Smooth muscle cell (in vitro differentiated cells): ENCODE measurements at regions not wholly inside any gene's neighbourhood (a gene's known extent, or its start where the extent isn't known, plus 50 kb on each side); places are given as distances from the start of the nearest gene placed in this dataset.

Experiments used
- DNase-seq: peaks from one replicate; lab custom pipeline; 2025; ENCODE audit not compliant: unreplicated experiment; lab: John Stamatoyannopoulos, UW
- H2AFZ ChIP-seq: fragments of 200-600 bp; sonication (generic); 2 replicates; pipeline ENCODE4 v1.6.0; 2016; ENCODE audit warnings: antibody characterized with exemption, low read depth, mild to moderate bottlenecking
- H3F3A ChIP-seq: fragments of 200-600 bp; sonication (generic); 2 replicates; pipeline ENCODE4 v1.6.0; 2017; ENCODE audit warnings: antibody characterized with exemption, low read depth
- H3K27ac ChIP-seq: fragments of 200-600 bp; sonication (generic); 2 replicates; pipeline ENCODE4 v1.5.1; 2016; ENCODE audit warnings: low read depth, mild to moderate bottlenecking
- H3K27me3 ChIP-seq: fragments of 200-600 bp; sonication (generic); 2 replicates; pipeline ENCODE4 v1.6.1; 2016; ENCODE audit warnings: low read depth, mild to moderate bottlenecking
- H3K36me3 ChIP-seq: fragments of 200-600 bp; sonication (generic); 2 replicates; pipeline ENCODE4 v1.5.1; 2016; ENCODE audit warnings: low read depth
- H3K4me1 ChIP-seq: fragments of 200-600 bp; sonication (generic); 2 replicates; pipeline ENCODE4 v1.5.1; 2016; ENCODE audit warnings: low read depth
- H3K4me2 ChIP-seq: fragments of 200-600 bp; sonication (generic); 2 replicates; pipeline ENCODE4 v1.6.0; 2016; ENCODE audit warnings: mild to moderate bottlenecking
- H3K4me3 ChIP-seq: fragments of 200-600 bp; sonication (generic); 2 replicates; pipeline ENCODE4 v1.5.1; 2016; ENCODE audit warnings: mild to moderate bottlenecking
- H3K79me2 ChIP-seq: fragments of 200-600 bp; sonication (generic); 2 replicates; pipeline ENCODE4 v1.6.0; 2016; ENCODE audit warnings: low read depth, mild to moderate bottlenecking
- H3K9ac ChIP-seq: fragments of 200-600 bp; sonication (generic); 2 replicates; pipeline ENCODE4 v1.6.0; 2016; ENCODE audit warnings: low read depth
- H3K9me3 ChIP-seq: fragments of 200-600 bp; sonication (generic); replicated peaks from 2 replicates; pipeline ENCODE4 v1.5.1; 2016; ENCODE audit warnings: low read depth
- H4K20me1 ChIP-seq: fragments of 200-600 bp; sonication (generic); 2 replicates; pipeline ENCODE4 v1.6.0; 2016; ENCODE audit warnings: low read depth
- CTCF ChIP-seq: fragments of 200-600 bp; sonication (generic); IDR thresholded peaks from 2 replicates; pipeline ENCODE4 v1.5.1; 2017; ENCODE audit warnings: borderline replicate concordance, mild to moderate bottlenecking, antibody characterized with exemption; ENCODE audit not compliant: insufficient read depth, poor library complexity, severe bottlenecking
- WGBS: methylation state at CpG from one replicate; pipeline ENCODE4 v1.1.7; 2016; ENCODE audit warnings: low lambda C conversion rate; 5-methylcytosine and 5-hydroxymethylcytosine counted together

- H2AFZ ChIP-seq: no peak overlapping the region
- H3K4me1 ChIP-seq: no peaks in the 10 kb centered on the region
- no peaks in the 10 kb centered on the region for H3K27me3 ChIP-seq
- H3K4me3 ChIP-seq: no peak overlapping the region
- TF ChIP-seq CTCF: no peak
- H3K9ac ChIP-seq: no peak overlapping the region
- H3F3A ChIP-seq: no peaks in the 10 kb centered on the region
- WGBS: 87% methylated on average over 1 of the region's 1 CpG
- DNase-seq: no peak
- no peaks in the 10 kb centered on the region for H3K36me3 ChIP-seq
- no peak overlapping the region for H3K4me2 ChIP-seq
- no peaks in the 10 kb centered on the region for H4K20me1 ChIP-seq
- no peak overlapping the region for H3K27ac ChIP-seq
- no peaks in the 10 kb centered on the region for H3K79me2 ChIP-seq
- H3K9me3 ChIP-seq: no peaks in the 10 kb centered on the region
These were observed 1054.1 kb downstream of the TTLL7 start for GRCh38 chr1:82944822-82945221.

GRCh38 chr1:82934074-82934473 lies 1064.9 kb downstream of the TTLL7 start:
- H3K4me2 ChIP-seq: no peak overlapping the region
- H3K27ac ChIP-seq: no peak overlapping the region
- H2AFZ ChIP-seq: no peak overlapping the region
- H3K79me2 ChIP-seq: no peaks in the 10 kb centered on the region
- no peaks in the 10 kb centered on the region for H3K4me1 ChIP-seq
- no peaks in the 10 kb centered on the region for H3F3A ChIP-seq
- no peaks in the 10 kb centered on the region for H3K36me3 ChIP-seq
- H3K9ac ChIP-seq: no peak overlapping the region
- no peaks in the 10 kb centered on the region for H3K9me3 ChIP-seq
- 92% methylated on average over 2 of the region's 2 CpGs for WGBS
- H3K27me3 ChIP-seq: no peaks in the 10 kb centered on the region
- no peak for DNase-seq
- no peaks in the 10 kb centered on the region for H4K20me1 ChIP-seq
- H3K4me3 ChIP-seq: no peak overlapping the region
- no peak for TF ChIP-seq CTCF

GRCh38 chr1:82932727-82933126 lies 1066.2 kb downstream of the TTLL7 start:
- 55% methylated on average over 2 of the region's 2 CpGs for WGBS
- no peak overlapping the region for H3K9ac ChIP-seq
- H3K4me3 ChIP-seq: no peak overlapping the region
- no peak overlapping the region for H3K27ac ChIP-seq
- H3K36me3 ChIP-seq: no peaks in the 10 kb centered on the region
- H3K79me2 ChIP-seq: no peaks in the 10 kb centered on the region
- H4K20me1 ChIP-seq: no peaks in the 10 kb centered on the region
- H2AFZ ChIP-seq: no peak overlapping the region
- no peak overlapping the region for H3K4me2 ChIP-seq
- TF ChIP-seq CTCF: no peak
- H3K9me3 ChIP-seq: no peaks in the 10 kb centered on the region
- H3K27me3 ChIP-seq: no peaks in the 10 kb centered on the region
- no peak for DNase-seq
- H3F3A ChIP-seq: no peaks in the 10 kb centered on the region
- no peaks in the 10 kb centered on the region for H3K4me1 ChIP-seq

GRCh38 chr1:82932207-82932606 lies 1066.7 kb downstream of the TTLL7 start:
- Histone ChIP-seq H3K4me2 (no peak overlapping the region), H4K20me1 (no peaks in the 10 kb centered on the region), H3K27ac (no peak overlapping the region), H3F3A (no peaks in the 10 kb centered on the region), H3K27me3 (no peaks in the 10 kb centered on the region), H3K79me2 (no peaks in the 10 kb centered on the region), H3K4me1 (no peaks in the 10 kb centered on the region), H2AFZ (no peak overlapping the region), H3K9ac (no peak overlapping the region), H3K4me3 (no peak overlapping the region), H3K9me3 (no peaks in the 10 kb centered on the region), H3K36me3 (no peaks in the 10 kb centered on the region)
- DNase-seq: no peak
- no peak for TF ChIP-seq CTCF
- 96% methylated on average over 2 of the region's 2 CpGs for WGBS
